NCI-H1417 treated with DMSO at 0.1 percent for 48 hours (cell line): ENCODE measurements at regions not wholly inside any gene's neighbourhood (a gene's known extent, or its start where the extent isn't known, plus 50 kb on each side); places are given as distances from the start of the nearest gene placed in this dataset.

Experiments
- DNase-seq: peaks from one replicate; lab custom pipeline; 2025; lab: John Stamatoyannopoulos, UW

- no peak for DNase-seq
Measured at GRCh38 chr4:106676173-106676921, 307.8 kb upstream of the GIMD1 start.

- no peak for DNase-seq
Measured at GRCh38 chr4:106671716-106672115, 303.1 kb upstream of the GIMD1 start.

DNA sequence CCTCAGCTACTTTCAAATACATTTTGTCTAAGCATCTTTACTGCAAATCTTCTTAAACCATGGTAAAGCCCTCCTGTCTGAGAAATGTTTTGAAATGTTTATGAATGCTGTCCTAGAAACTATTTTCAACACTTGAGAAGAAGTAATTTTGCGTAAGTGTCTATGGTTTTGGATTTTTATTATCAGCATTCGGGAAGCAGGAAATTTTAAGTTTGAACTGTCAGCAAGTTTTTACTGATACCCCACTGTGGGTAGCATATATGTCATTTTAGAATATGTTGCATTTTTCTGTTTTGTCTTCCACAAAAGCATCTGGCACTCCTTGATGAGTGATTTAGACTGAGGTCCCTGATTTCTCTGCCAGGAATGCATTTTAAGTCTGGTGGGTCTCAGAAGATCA, 302.4 kb upstream of the GIMD1 start:
- DNase-seq, result no peak

- DNase-seq, result no peak
Measured at GRCh38 chr4:106659371-106659770, 290.8 kb upstream of the GIMD1 start.

DNA sequence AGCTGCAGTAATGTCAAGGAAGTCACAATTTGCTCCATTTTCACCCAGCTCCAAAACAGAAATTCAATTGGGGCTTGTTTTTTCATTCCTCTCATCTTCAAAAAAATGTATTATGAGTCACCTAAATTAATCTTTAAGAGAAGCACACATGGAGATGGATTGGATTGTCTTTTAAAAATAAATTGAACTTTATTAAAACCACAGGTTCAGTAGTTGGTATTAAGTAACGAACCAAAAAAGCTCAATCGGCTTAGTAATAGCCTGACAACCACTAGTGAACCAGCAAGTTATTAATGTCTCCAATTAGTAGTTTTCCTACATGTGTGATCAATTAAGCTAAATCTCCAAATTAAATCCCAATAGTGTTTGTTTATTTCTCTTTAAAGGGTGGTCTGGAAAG, 283.5 kb upstream of the GIMD1 start:
- DNase-seq, result no peak

DNA sequence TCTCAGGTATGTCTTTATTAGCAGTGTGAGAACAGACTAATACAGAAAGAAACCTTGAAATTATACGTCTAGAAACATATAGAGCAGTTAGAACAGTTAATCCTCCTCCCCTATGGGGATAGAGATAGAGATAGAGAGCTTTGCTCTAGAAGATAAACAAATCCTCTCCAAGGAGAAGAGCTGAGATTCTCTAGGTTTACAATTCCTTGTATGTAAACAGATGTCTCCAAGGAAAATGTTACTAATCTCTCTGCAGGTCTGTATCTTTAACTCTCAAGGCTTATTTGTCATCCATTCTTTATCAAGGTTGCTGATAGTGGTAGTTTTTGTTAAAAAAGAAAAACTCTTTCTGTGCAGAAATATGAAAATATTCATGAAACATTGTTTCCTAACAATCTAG, 282.1 kb upstream of the GIMD1 start:
- DNase-seq, result no peak

GRCh38 chr4:106647451-106647850, 278.9 kb upstream of the GIMD1 start:
- peak; percentile 26 for DNase-seq

DNA sequence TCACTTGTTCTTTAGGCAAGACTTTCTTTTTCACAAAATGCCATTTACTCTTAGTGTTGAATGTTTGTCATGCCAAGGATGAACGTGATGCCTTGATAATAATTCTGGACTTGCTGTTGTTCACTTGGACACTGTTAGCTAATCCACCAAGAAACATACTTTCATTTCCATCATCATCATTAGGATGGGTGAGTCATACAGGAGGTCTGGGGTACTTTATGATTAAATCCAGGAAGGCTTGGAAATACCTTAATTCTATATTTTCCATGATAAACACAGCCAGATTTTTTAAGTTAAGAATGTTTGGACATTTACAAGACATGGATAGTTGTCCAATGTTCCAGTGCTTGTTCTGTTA, 260.7 kb upstream of the GIMD1 start:
- DNase-seq, result no peak

DNA sequence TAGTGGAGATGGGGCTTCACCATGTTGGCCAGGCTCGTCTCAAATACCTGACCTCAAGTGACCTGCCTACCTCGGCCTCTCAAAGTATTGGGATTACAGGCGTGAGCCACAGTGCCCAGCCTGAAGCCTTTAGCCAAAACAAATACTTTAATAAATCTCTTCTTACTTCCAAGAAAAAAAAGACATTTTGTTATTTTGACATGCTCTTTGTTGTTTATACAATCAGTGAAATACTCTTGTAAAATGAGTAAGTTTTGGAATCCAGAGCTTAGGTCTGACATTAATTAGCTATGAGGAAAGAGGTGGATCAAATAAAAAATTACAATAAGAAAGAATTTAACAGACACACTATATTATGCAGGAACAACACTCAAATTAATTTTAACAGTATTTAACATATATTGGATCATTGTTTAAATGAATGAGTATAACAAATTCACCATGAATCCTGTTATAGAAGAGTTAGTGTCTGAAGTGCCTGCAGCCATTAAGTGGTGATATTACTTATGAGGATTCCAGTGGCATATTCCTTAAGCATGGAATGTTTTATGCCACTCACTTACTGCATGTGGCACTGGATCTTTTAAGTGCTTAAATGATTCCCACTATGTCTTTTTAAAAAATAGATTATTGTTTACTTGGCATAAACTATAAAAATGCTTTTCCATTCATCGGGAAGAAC, 260.1 kb upstream of the GIMD1 start:
- DNase-seq, result no peak

DNA sequence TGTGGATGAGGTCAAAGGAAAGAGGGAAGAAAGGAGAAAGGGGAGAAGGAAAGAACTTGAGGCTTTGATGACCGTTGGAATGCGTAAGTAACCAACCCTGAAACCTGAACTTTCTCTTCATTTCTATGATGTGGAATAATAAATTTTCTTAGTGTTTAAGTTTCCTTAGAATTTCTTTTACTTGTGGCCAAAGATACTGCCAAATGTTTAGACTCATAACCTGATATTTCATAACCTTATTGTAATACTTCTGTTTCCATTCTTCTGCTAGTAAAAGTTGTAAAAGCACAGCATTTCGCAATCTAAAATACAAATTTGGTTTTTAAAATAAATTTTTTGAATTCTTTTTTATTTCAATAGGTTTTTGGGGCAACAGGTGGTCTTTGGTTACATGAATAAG, 258.5 kb upstream of the GIMD1 start:
- DNase-seq, result no peak

GRCh38 chr4:106624671-106625070, 256.1 kb upstream of the GIMD1 start:
- no peak for DNase-seq

DNA sequence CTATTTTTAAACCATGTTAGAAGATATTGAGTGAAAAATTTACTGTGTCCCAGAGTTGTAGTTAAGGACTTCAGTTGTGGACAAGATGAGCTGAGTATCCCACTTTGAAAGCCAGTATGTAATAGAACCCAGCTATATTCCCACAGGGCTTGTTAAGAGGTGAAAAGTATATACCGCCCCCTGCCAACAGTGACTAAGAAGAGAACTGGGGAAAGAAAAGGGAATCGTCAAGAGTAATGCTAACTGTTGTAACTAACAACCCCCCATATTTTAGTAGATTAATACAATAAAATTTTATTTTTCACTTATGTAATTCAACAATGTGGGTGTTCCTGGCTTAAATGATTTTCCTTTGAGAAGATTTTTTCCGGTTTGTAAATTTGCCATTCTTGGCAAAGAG, 250.4 kb upstream of the GIMD1 start:
- DNase-seq, result no peak

GRCh38 chr4:106615961-106616360, 247.4 kb upstream of the GIMD1 start:
- DNase-seq, result no peak

- DNase-seq, result no peak
Measured at GRCh38 chr4:106615410-106615945, 246.9 kb upstream of the GIMD1 start.

DNA sequence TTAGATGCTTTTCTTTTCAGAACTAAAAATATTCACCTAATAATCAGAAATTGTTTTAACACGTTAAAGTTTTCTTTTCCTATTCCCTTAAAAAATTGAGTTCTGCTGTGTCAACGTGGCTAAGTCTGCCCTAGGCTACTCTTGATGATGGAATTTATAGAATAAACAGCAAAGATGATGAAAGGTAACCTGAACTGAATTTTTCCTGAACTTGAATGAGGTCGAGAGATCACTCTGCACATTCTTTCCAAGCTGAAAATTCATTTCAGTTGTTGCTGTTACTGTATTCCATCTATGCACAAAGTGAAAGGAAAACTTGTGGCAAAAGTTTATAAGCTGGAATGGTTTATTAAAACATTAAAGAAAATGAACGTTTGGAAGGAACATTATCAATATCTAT, 245.9 kb upstream of the GIMD1 start:
- no peak for DNase-seq

DNA sequence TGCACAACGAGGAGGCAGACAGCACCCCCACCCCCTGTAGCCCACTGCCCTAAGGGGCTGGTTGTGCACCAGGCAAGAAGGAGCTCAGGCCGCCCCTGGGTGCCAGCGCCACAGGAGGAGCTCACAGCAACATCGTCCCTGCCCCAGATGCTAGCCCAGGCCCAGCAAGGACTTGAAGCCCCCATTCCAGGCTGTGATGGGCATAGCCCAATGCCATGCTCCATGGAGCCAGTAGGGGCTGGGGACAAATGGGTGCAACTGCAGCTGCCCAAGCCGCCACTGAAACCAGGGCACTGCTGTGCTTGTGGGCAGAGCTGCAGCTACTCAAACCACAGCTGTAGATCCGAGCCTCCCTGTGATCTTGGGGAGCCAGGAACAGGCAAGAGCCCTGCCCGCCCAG, 241.3 kb upstream of the GIMD1 start:
- no peak for DNase-seq

GRCh38 chr4:106607558-106607957, 239.0 kb upstream of the GIMD1 start:
- DNase-seq, result no peak

- DNase-seq, result no peak
Measured at GRCh38 chr4:106604319-106605051, 235.9 kb upstream of the GIMD1 start.

DNA sequence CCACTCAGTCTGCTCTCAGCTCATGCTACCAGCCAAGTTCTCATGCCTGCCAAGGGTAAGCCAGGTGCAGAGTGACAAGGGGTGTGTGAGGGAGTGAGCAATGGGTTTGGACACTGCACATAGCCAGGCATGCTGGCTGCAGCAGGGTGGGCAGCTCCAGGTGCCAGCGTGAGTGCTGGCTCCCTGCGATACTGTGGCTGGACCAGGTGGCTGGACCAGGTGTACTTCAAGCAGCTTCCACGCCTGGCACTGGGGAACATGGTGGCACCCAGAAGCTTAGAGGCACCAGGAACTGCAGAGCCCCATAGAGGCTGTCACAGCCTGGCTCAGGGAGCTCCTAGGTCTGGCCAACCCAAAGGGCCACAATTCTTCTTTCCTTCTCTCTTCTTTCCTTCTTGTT, 234.9 kb upstream of the GIMD1 start:
- no peak for DNase-seq

GRCh38 chr4:106602711-106603110, 234.1 kb upstream of the GIMD1 start:
- DNase-seq, result no peak

DNA sequence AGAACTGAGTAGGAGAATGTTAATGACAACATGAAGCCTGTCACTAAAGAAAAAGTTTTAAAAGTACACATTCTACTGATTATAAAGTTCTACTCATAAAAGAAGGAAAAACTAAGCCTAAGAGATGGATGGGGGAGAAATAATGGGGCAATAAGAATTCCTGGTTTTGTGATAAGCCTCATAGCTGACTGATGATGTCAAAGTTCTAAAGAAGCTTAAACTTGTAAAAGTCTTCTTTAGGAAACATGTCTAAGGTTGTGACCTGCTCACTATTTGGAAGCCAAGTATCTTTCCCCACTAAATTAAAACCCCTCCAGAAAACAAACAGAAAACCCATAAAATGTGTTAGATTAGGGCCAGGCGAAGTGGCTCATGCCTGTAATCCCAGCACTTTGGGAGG, 232.9 kb upstream of the GIMD1 start:
- DNase-seq, result no peak

- no peak for DNase-seq
Measured at GRCh38 chr4:106595906-106596305, 227.3 kb upstream of the GIMD1 start.
